HPDE6-E6E7 (cell line): ENCODE measurements at regions not wholly inside any gene's neighbourhood (a gene's known extent, or its start where the extent isn't known, plus 50 kb on each side); places are given as distances from the start of the nearest gene placed in this dataset.
"Not testable (repeated sequence)": the region's sequence is repeated elsewhere in the genome, so short reads cannot be mapped to it uniquely, and the experiment has no call there.

Experiments
- DNase-seq: peaks from one replicate; pipeline ENCODE4 v3.0.0; 2011; ENCODE audit warnings: missing footprints; ENCODE audit errors: extremely low spot score

- no peak for DNase-seq
These were observed 493.0 kb downstream of the PLCL1 start for GRCh38 chr2:198297350-198297749.

- DNase-seq, result peak; percentile 9
These were observed 492.4 kb downstream of the PLCL1 start for GRCh38 chr2:198296665-198297308.

- DNase-seq, result no peak
These were observed 488.9 kb downstream of the PLCL1 start for GRCh38 chr2:198293281-198293680.

DNA sequence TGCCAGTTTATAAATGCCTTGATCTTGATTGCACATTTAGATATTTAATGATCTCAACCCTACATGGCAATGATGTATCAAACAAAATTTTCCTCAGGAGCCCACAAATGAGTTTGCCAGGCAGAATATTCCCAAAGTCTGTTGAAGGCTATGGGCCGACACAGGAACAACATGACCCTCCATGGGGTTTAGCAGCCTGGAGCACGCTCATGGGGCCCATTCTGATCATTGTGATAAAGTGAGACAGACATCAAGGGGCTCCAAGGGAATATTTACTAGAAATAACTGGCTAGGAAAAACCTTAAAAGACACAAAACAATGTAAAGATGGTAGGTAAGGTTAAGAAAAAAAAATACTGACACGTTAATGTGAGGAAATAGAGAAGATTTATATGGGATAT, 485.4 kb downstream of the PLCL1 start:
- no peak for DNase-seq

GRCh38 chr2:198287706-198288105, 483.3 kb downstream of the PLCL1 start:
- no peak for DNase-seq

DNA sequence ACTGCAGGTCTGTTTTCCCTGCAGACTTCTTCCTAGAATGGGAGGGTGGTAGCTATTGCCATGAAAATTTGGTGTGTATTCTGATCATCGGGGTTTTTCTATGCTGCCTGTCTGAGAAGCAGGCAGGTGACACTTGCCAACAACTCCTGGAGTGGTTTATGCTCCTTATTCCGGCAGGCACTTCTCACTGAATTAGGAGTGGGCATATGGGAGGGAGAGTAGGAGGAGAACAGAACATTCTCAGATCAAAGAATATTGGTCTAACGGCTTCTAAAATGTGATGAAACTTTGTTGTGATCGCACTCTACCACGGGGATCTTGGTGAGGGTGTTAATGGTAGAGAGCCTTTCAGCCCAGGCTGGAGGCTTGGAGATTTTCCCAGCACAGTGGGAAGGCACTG, 480.8 kb downstream of the PLCL1 start:
- no peak for DNase-seq

DNA sequence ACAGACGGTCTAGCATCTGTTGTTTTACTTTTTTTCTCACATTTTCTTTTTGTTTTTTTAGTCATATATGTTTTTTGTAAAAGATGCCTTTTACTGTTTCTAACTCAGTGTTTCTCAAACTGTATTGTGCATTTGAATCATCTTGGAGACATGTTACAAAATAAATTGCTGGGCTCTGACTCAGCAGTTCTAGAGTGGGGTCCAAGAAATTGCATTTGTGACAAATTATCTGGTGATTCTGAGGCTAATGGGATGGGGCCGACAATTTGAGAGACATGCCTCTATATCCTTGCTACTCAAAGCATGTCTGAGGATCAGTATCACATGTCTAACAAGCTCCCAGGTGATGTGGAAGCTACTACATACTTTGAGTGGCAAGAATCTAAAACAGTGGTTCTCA, 478.8 kb downstream of the PLCL1 start:
- no peak for DNase-seq

DNA sequence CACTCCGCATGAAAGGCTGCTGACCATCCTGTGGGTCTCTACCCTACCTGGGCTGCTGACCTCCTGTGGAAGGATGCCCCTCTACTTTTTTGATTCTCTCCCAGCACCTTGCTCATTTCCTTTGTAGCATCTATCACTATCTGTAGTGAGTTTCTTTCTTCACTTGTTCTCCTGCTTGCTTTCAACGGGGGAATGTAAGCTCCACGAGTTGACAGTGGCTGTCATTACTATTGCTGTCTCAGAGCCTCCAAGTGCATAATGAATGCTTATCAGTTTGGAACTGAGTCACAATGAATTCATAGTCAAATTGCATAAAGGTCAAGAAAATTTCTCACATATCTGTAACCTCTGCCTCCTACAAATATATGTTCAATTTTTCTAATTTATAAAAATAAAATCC, 477.7 kb downstream of the PLCL1 start:
- no peak for DNase-seq

- no peak for DNase-seq
These were observed 475.8 kb downstream of the PLCL1 start for GRCh38 chr2:198280145-198280544.

DNA sequence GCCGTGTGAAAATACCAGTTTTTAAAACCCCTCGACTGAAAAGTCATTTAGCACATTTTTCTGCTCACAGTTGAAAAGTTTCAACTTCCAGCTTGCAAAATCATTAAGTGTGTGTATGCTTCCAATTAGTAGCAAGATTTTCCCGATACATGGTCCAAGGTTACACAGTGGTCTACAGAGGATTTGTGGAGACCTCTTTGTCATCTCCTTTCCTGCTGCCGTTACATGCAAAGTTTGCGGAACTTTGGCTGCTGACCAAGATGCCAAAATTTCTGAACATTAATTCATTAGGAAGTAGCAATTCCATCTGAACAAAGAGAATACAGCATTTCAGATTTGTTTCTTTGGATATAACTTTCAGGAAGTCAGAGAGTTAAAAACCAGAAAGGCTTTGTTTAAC, 474.6 kb downstream of the PLCL1 start:
- DNase-seq, result no peak

DNA sequence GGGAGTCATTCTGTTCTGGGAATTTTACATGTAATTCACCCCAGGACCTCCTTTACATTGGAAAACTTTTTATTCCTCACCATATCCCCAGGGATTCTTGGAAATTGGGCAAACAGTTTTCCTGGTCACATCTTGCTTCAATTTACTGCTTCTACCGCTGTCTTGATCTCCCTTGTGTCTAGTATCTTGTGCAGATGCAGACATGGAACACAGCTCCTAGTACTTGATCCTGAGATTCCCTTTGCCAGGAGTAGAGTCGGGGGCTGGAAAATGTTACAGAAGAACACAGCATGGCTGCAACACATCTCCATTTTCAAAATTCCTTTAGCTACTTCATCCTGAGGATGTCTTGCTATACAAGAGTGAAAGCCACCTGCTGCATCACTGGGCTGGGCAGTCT, 472.8 kb downstream of the PLCL1 start:
- DNase-seq, result no peak

DNA sequence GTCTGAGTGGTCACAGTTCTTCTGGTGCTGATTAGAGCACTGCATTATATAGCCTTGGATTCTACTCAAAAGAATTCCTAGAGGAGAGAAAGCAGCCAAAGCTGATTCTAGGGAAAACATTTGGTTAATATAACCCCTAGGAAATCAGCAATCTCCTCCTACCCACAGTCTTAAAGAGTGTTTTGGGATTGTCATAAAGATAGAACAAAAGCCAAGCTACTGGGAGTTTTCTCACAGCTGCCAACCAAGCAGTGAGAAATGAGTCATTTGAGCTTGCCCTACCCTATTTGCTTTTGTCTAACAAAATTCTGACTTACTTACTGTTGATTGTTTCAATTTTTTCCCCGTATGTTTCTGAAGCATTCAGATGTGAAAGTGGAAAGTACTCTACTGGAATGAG, 469.3 kb downstream of the PLCL1 start:
- DNase-seq, result no peak

DNA sequence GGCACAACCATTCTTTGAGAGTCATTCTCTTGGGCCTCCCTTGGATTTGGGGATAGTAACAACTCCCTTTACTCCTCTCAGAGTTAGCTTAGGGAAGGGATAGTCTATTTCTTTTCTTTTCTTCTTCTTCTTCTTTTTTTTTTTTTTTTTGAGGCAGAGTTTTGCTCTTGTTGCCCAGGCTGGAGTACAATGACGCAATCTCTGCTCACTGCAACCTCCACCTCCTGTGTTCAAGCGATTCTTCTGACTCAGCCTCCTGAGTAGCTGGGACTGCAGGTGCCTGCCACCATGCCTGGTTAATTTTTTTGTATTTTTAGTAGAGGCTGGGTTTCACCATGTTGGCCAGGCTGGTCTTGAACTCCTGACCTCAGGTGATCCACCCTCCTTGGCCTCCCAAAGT, 465.8 kb downstream of the PLCL1 start:
- DNase-seq, result not testable (repeated sequence)

GRCh38 chr2:198268519-198268918, 464.1 kb downstream of the PLCL1 start:
- no peak for DNase-seq

DNA sequence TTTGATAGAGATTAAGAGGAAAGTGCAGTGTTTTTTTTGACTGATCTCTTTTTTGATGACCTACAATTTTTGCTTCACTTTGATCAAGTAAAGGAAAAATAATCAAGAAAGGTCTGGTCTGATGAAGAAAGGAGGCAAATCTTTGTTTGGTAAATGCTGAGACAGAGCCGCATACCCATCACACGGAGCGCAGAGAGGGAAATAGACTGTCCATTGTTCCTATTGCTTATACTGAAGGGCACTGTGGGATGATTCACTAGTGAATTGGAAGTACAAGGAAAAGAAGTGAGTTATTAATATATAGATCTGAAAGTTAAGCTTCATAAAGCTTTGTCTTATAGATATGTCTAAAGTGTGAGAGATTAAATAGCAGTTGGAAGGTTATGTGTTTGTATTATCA, 455.1 kb downstream of the PLCL1 start:
- no peak for DNase-seq

DNA sequence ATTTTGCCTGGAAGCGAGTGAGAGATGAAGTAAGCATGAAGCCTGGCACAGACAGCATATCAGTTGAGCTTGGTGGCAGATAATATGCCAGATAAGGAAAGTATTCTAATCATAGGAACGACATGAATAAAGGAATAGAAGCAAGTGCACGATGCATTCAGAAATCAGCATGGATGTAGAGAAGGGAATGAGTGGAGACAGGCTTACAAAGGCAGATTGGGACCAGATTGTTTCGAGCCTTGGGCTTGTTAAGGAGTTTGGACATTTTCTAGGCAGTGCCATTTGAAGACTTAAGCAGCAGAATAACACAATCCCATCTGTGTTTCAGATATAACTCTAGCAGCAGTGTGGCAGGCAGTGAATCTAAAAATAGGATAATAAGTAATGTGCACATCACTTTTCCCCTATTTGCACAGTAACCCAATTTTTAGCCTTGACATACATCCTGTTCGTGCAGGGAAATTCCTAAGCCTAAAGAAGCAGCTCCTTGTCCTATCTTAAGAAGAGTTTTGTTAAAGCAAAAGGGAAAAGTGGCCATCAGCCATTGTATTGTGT, 450.2 kb downstream of the PLCL1 start:
- DNase-seq, result no peak

DNA sequence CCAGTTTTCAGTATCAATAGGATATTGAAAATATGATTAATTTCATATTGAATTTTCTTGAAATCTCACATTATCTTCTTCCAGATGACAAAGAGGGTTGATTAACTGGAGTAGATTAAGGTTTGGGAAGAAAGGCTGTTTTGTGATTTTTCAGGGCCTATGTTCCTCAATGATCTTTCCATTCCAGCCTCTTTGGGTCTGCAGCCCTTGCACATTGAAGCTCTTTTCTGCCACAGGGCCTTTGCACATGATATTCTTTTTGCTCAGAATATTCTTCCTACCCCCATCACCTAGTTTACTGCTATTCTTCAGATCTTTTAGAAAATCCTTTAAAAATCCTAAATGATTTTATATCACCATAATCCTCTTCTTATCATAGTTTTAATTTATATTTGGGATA, 449.6 kb downstream of the PLCL1 start:
- DNase-seq, result no peak

DNA sequence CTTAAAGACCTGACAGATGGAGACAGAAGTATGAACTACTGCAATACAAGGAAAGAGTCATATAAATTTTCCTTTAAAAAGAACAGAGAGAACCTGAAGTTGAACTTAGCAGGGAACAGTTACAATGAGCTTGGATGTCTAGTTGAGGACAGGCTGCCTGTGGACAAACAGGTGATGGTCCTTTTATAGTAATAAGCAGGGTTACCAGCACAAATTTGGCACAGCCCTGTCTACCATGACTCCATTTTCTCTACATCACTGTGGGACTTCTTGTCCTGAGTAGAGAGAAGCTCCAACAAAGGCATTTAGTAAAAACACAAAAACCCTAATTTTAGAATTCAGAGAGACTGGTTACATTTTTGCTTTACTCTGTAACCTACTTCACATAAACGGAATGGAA, 448.1 kb downstream of the PLCL1 start:
- no peak for DNase-seq

DNA sequence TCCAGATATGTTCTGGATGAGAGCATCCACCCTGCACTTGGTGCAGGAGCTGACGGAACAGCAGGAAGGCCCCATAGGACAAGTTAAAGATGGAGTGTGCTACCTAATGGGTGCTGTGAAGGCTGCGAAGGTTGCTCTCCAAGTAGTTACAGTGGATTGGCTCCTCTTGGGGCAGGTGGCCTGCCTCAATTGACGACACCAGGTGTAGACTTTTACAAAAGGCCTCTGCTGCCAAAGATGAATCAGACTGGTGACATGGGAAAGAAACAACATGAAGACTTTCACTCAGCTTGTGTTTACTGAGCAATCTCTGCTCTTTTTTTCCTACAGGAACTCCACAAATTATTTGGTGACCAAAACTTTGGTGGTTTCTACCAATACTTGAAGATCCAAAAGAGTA, 437.7 kb downstream of the PLCL1 start:
- no peak for DNase-seq

GRCh38 chr2:198238429-198238828, 434.0 kb downstream of the PLCL1 start:
- no peak for DNase-seq

DNA sequence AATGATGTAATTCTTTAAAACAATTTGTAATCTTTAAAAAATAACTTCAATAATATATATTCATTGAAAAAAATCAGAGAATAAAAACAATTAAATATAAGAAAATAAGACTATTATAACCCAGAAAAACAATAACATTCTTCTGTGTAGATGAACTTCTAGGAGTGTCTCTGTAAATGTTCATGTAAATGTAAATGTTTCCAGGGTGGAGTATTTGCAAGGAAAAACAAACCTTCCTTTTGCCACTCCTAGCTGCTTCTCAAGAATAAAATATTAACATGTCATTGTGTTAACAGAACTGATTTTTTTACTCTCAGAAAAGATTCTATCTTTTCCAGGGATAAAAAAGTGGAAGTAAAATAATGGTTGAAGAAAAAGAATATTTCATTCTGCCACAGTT, 431.9 kb downstream of the PLCL1 start:
- DNase-seq, result no peak

GRCh38 chr2:198232281-198232680, 427.9 kb downstream of the PLCL1 start:
- no peak for DNase-seq

GRCh38 chr2:198231562-198231961, 427.2 kb downstream of the PLCL1 start:
- DNase-seq, result no peak
